Stimulated activated CD4-positive, alpha-beta T cell treated with anti-CD3 and anti-CD28 coated beads, Interleukin-1b, Interleukin-23, amount 100 ng/mL, for 24 hours (primary cell): ENCODE measurements at regions not wholly inside any gene's neighbourhood (a gene's known extent, or its start where the extent isn't known, plus 50 kb on each side); places are given as distances from the start of the nearest gene placed in this dataset.

Experiments
- DNase-seq, 4 experiments: peaks; one replicate each; pipeline ENCODE4 v3.0.0-alpha.2; 2020; ENCODE audit warnings: low read depth in 4 of 4, low spot score in 1 of 4

GRCh38 chr4:147347217-147347616 is 133.7 kb upstream of the EDNRA start:
- DNase-seq = no peak

- no peak for DNase-seq
Measured at GRCh38 chr4:147349193-147349592, 131.7 kb upstream of the EDNRA start.

GRCh38 chr4:147351083-147351787 is 129.7 kb upstream of the EDNRA start:
- no peak for DNase-seq

DNA sequence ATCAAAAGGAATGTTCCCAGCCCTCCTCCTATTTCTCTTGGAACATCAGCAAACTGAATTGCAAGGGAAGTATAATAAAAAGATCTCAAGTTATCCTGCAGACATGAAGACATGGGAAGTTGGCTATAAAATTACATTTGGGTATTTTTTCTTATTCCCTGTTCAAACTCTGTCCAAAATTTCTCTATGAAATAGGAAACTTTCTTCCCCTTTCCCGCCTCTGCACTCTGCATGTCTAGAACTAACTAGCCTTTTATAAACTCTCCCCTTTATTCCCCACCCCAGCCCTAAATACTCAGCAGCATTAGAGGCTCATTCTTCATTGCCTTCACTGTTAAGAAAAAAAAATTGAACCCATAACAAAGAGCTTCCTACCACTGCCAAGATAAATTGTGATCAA is 126.7 kb upstream of the EDNRA start:
- no peak for DNase-seq

DNA sequence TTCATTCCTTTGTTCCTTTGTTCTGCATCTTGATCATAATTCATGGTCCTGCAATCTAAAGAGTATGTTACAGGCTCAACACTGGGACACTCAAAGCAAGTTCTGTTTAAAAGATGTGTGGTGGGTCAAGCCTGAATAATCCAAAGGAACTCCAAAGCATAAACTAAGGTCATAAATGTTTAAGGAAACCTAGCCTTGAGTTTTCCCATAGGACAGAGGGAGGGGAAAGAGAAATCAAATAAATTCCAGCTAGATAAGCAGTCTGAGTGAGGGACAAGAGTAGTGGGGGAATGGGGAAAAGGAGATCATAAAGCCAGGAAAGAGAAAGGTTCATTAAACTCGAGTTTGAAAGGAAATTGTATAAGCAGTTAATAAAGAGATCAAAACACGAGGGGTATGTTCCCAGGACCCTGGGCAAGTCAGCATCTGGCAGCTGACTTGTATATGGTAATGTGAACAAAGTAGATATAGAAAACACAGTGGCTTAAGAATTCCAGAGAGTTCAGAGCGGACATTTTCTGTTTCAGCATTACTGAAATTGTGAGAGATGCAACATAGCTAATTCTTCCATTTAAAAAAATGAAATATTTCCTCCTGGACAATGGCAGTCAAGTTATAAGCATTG is 125.8 kb upstream of the EDNRA start:
- DNase-seq = no peak

DNA sequence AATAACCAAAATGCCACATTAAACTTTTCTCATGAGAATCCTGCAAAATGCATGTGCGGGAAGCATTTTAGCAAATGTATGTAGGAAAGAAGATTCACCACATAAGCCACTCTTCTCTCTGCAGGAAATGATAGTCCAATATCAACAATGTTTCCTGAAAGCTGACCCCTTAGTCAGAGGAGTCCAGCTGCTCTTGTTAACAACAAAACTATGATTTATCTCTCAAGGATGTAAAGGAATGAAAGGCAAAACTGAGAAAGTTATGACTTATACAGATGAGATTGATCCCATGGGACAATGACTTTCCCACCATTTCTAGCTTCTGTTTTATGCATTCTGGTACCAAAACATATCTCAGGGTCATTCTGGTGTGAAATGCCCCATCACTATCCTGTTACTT is 125.0 kb upstream of the EDNRA start:
- no peak for DNase-seq

GRCh38 chr4:147360301-147360700 is 120.6 kb upstream of the EDNRA start:
- DNase-seq = no peak

- DNase-seq = no peak
Measured at GRCh38 chr4:147361726-147362125, 119.2 kb upstream of the EDNRA start.

GRCh38 chr4:147362938-147363337 is 118.0 kb upstream of the EDNRA start:
- no peak for DNase-seq

GRCh38 chr4:147363514-147363913 is 117.4 kb upstream of the EDNRA start:
- no peak for DNase-seq

DNA sequence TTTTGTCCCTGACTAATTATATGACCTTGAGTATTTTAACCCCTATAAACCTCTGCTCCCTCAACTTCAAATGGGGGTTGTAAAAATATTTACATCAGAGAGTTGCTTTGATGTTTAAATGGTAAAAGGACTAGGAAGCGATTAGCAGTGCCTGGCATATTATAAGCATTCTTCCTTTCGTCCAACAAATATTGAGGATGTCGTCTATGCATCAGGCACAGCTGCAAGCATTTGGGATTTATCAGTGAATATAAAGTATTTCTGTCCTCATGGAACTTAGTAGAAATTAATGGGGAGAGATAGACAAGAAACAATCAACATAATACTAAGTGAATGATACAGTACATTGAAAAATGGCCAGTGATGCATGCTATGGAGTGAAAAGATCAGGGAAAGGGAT is 115.5 kb upstream of the EDNRA start:
- no peak for DNase-seq

DNA sequence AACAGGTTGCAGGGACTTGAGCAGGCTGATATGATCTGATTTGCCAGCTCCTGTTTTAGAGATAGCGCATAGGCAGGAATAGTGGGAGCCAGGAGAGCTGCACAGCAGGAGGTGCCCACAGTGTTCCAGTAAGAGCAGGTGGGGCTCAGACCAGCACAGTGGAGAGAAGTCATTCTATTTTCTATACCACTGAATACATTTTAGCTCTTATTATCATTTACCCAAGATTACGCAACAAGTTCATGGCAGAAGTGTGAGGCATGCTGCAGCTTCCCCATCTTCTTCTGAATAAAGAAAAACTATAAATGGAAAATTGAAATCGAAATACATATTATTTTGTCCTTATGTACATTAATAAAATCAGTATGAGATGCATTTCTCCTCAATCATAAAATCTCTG is 114.7 kb upstream of the EDNRA start:
- DNase-seq = no peak

- no peak for DNase-seq
Measured at GRCh38 chr4:147367891-147368290, 113.0 kb upstream of the EDNRA start.

DNA sequence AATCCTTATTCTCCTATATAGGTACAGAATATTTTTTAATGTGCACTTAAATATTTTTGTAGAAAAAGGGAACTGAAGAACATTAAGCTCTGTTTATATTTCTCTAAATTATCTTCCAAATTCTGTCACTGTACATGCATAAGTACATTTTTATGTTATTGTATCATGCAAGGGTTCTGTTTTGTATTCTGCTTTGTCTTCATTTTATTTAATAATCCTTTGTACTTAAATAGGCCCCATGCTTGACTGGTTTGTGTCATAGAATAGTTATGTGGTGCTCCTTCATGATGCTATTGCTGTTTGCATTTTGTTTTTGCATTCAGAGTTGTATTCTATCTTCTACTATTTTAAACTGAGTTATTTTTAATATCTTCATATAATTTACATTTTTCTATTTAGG is 111.9 kb upstream of the EDNRA start:
- no peak for DNase-seq

DNA sequence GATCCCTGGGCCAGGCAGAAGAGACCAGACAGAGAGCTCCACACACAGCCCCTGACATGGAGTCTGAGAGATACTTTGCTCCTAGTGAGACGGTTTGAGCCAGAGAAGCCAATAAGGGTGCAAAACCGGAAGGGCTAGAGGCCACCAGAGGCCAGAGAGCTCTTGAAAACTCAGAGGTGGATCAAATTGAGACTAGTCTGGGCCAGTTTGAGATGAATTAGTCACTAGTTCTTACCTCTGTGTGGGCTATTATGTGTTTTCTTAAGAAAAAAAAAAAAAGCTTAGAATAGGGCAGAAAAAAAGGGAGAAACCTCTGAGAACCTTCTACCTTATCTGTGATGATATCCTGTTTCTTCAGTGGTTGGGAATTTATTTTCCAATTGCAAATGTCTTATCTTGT is 110.4 kb upstream of the EDNRA start:
- no peak for DNase-seq

DNA sequence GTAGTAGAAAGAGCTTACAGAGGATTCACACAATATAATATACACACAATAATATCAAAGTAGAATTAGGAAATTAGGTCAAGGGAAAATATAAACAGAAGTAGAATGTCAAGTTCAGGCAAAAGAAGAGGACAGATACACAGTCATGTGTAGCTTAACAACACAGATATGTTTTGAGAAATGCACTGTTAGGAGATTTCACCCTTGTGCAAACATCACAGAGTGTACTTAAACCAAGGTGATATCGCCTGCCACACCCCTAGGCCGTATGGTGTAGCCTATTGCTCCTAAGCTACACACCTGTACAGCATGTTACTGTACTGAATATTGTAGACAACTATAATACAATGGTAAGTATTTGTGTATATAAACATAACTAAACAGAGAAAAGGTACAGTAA is 110.0 kb upstream of the EDNRA start:
- no peak for DNase-seq

DNA sequence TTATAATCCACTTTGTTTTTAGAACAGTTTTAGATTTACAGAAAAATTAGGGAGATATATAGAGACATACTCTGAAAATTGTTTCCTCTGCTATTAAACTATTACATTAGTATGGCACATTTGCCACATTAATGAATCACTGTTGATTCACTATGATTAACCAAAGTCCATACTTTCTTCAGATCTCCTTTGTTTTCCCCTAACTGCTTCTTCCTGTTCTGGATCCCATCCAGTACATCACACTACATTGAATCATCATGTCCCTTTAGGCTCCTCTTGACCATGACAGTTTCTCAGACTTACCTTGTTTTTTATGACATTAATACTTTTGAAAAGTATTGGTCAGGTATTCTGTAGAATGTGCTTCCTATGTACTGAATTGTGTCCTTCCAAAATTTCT is 109.2 kb upstream of the EDNRA start:
- DNase-seq = no peak

DNA sequence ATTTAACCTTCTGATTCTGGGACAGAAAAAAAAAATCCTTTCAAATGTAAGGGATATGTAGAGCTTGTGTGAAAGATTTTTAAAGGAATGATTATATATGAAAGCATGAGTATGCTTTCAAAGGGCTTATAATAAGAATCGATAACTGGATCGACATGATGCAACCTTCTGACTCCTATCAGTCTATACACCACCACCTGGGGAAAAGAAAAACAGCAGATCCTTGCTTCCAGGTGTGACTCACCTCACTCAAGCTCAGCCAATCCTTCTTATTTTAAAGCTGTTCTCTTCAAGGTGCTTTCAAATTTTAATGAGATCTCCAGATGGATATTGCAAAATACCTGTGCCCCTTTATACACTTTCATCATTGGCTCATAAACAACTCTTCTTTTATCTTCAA is 102.1 kb upstream of the EDNRA start:
- DNase-seq = no peak

DNA sequence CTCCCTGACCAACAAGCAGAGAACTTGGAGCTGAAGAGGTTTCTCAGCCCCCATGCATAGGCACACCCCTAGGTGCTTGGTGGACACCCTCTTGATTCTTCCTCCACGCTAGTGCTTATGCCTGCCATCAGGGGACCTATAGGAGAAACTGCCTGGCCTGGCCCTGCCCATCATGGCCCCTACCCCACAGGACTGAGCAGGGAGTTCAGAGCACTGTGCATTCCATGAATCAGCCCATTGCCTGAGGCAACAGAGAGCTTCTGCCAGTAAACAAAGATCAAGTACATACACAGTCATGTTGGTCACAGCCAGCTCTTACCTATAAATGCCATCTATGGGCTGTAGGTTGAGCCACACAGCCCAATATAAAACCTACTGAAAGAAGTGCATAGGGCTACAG is 99.1 kb upstream of the EDNRA start:
- no peak for DNase-seq

DNA sequence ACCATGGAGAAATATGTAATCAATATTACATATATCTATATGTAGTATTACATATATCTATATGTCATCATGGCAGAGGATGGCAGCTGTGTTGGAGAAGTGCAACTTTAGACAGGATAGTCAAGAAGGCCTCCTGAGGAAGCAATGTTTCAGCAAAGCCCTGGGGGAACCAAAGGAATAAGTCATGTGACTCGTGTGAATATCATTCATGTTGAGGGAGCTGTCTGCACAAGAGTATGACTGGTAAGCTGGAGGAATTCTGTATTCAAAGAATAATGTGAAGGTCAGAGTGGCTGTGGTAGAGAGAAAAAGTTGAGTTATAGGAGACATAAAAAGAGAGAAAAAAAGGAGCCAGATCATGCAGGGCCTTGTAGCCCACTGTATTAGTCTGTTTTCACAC is 92.9 kb upstream of the EDNRA start:
- DNase-seq = no peak

GRCh38 chr4:147396105-147396504 is 84.8 kb upstream of the EDNRA start:
- no peak for DNase-seq

- DNase-seq = no peak
Measured at GRCh38 chr4:147398556-147398955, 82.3 kb upstream of the EDNRA start.

GRCh38 chr4:147400721-147401120 is 80.2 kb upstream of the EDNRA start:
- DNase-seq = no peak
